ENCODE measurements at regions not wholly inside any gene's neighbourhood (a gene's known extent, or its start where the extent isn't known, plus 50 kb on each side); places are given as distances from the start of the nearest gene placed in this dataset.

GRCh38 chr6:139944131-139944530 is 569.7 kb upstream of the CITED2 start:
- no peak for DNase-seq
- no peaks in the 10 kb centered on the region for H3K9me3 ChIP-seq
- no peaks in the 10 kb centered on the region for H3K36me3 ChIP-seq
- H3K27ac ChIP-seq = no peak overlapping the region
- no peak for TF ChIP-seq POLR2A (IDR thresholded peaks at IDR 0.05)
- no peak for TF ChIP-seq CTCF (IDR thresholded peaks at IDR 0.05)
- no peaks in the 10 kb centered on the region for H3K27me3 ChIP-seq
- H3K4me1 ChIP-seq = no peaks in the 10 kb centered on the region
- H3K4me3 ChIP-seq = no peak overlapping the region

- Histone ChIP-seq H3K27me3 (no peaks in the 10 kb centered on the region), H3K4me1 (no peaks in the 10 kb centered on the region), H3K27ac (no peak overlapping the region), H3K4me3 (no peak overlapping the region), H3K36me3 (no peaks in the 10 kb centered on the region), H3K9me3 (no peaks in the 10 kb centered on the region)
- TF ChIP-seq POLR2A (IDR thresholded peaks at IDR 0.05) (no peak), CTCF (IDR thresholded peaks at IDR 0.05) (no peak)
- DNase-seq = no peak
Measured at GRCh38 chr6:139943391-139943790, 568.9 kb upstream of the CITED2 start.

GRCh38 chr6:139942331-139942730 is 567.9 kb upstream of the CITED2 start:
- no peaks in the 10 kb centered on the region for H3K27me3 ChIP-seq
- H3K9me3 ChIP-seq = no peaks in the 10 kb centered on the region
- H3K27ac ChIP-seq = no peak overlapping the region
- no peaks in the 10 kb centered on the region for H3K36me3 ChIP-seq
- DNase-seq = no peak
- H3K4me3 ChIP-seq = no peak overlapping the region
- TF ChIP-seq CTCF (IDR thresholded peaks at IDR 0.05) (no peak), POLR2A (IDR thresholded peaks at IDR 0.05) (no peak)
- no peaks in the 10 kb centered on the region for H3K4me1 ChIP-seq

GRCh38 chr6:139941826-139942225 is 567.4 kb upstream of the CITED2 start:
- Histone ChIP-seq H3K4me1 (no peaks in the 10 kb centered on the region), H3K4me3 (no peak overlapping the region), H3K36me3 (no peaks in the 10 kb centered on the region), H3K27me3 (no peaks in the 10 kb centered on the region), H3K9me3 (no peaks in the 10 kb centered on the region), H3K27ac (no peak overlapping the region)
- DNase-seq = no peak
- TF ChIP-seq POLR2A (IDR thresholded peaks at IDR 0.05) (no peak), CTCF (IDR thresholded peaks at IDR 0.05) (no peak)

GRCh38 chr6:139940741-139941729 is 566.6 kb upstream of the CITED2 start:
- Histone ChIP-seq H3K27ac (no peak overlapping the region), H3K4me1 (no peaks in the 10 kb centered on the region), H3K4me3 (no peak overlapping the region), H3K36me3 (no peaks in the 10 kb centered on the region), H3K27me3 (no peaks in the 10 kb centered on the region), H3K9me3 (no peaks in the 10 kb centered on the region)
- DNase-seq = no peak
- TF ChIP-seq POLR2A (IDR thresholded peaks at IDR 0.05) = no peak
- no peak for TF ChIP-seq CTCF (IDR thresholded peaks at IDR 0.05)

All from Peyer's patch (tissue), 4 donors.